Type B pancreatic cell (in vitro differentiated cells): ENCODE measurements at regions not wholly inside any gene's neighbourhood (a gene's known extent, or its start where the extent isn't known, plus 50 kb on each side); places are given as distances from the start of the nearest gene placed in this dataset.

ENCODE experiments used
- DNase-seq: peaks from one replicate; pipeline ENCODE4 v3.0.0; 2021; ENCODE audit warnings: mixed read lengths; ENCODE audit not compliant: unreplicated experiment; ENCODE audit errors: extremely low spot score
- H3K27ac Mint-ChIP-seq: 2 replicates; pipeline ENCODE4 v1.8.0; 2021; ENCODE audit warnings: mild to moderate bottlenecking, mixed read lengths
- H3K27me3 Mint-ChIP-seq: 2 replicates; pipeline ENCODE4 v1.8.0; 2021; ENCODE audit warnings: mixed read lengths
- H3K36me3 Mint-ChIP-seq: 2 replicates; pipeline ENCODE4 v1.8.0; 2021; ENCODE audit warnings: mixed read lengths
- H3K4me1 Mint-ChIP-seq: one replicate; pipeline ENCODE4 v1.8.0; 2021; ENCODE audit warnings: mixed read lengths; ENCODE audit not compliant: unreplicated experiment
- H3K4me3 Mint-ChIP-seq: 2 replicates; pipeline ENCODE4 v1.8.0; 2021; ENCODE audit warnings: mild to moderate bottlenecking, mixed read lengths
- H3K9me3 Mint-ChIP-seq: 2 replicates; pipeline ENCODE4 v1.8.0; 2021; ENCODE audit warnings: mixed read lengths
- TF ChIP-seq, protein P1 (sequence below): fragments of 200-600 bp; sonication (generic); conservative IDR thresholded peaks from 2 replicates; pipeline ENCODE4 v1.5.0; 2021; ENCODE audit warnings: antibody characterized with exemption, mild to moderate bottlenecking

DNA sequence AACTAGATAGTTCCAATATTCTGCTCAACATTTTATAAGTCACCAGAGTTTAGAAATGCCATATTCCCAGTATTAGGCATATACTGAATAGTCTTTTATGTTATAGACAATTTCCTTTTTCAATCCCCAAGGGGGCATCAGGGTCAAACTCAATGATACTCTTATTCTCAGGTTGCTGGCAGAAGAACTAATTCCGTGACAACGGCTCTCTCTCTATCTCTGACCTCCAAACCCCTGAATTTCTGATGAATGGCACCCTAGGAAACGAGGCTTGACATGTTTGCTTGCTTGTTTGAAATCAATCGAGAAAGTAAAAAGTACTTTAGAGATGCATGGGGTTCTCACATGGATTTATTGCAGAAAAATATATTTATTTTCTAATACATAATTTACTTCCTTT is 160.1 kb downstream of the CASP12 start:
- Mint-ChIP-seq H3K4me1 (no peaks in the 10 kb centered on the region), H3K27ac (no peak overlapping the region), H3K36me3 (no peaks in the 10 kb centered on the region), H3K9me3 (peaks cover 11% of the 10 kb centered on the region), H3K27me3 (no peaks in the 10 kb centered on the region), H3K4me3 (no peak overlapping the region)
- TF ChIP-seq, protein P1, sequence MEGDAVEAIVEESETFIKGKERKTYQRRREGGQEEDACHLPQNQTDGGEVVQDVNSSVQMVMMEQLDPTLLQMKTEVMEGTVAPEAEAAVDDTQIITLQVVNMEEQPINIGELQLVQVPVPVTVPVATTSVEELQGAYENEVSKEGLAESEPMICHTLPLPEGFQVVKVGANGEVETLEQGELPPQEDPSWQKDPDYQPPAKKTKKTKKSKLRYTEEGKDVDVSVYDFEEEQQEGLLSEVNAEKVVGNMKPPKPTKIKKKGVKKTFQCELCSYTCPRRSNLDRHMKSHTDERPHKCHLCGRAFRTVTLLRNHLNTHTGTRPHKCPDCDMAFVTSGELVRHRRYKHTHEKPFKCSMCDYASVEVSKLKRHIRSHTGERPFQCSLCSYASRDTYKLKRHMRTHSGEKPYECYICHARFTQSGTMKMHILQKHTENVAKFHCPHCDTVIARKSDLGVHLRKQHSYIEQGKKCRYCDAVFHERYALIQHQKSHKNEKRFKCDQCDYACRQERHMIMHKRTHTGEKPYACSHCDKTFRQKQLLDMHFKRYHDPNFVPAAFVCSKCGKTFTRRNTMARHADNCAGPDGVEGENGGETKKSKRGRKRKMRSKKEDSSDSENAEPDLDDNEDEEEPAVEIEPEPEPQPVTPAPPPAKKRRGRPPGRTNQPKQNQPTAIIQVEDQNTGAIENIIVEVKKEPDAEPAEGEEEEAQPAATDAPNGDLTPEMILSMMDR: no peak
- DNase-seq: no peak

GRCh38 chr11:104736502-104736901 is 161.8 kb downstream of the CASP12 start:
- Mint-ChIP-seq H3K4me3 (no peak overlapping the region), H3K9me3 (peaks cover 11% of the 10 kb centered on the region), H3K4me1 (no peaks in the 10 kb centered on the region), H3K27ac (no peak overlapping the region), H3K27me3 (no peaks in the 10 kb centered on the region), H3K36me3 (no peaks in the 10 kb centered on the region)
- no peak for DNase-seq
- TF ChIP-seq, protein P1: no peak

GRCh38 chr11:104734998-104735397 is 163.3 kb downstream of the CASP12 start:
- H3K4me1 Mint-ChIP-seq: no peaks in the 10 kb centered on the region
- no peaks in the 10 kb centered on the region for H3K27me3 Mint-ChIP-seq
- H3K36me3 Mint-ChIP-seq: no peaks in the 10 kb centered on the region
- no peak overlapping the region for H3K4me3 Mint-ChIP-seq
- TF ChIP-seq, protein P1: no peak
- H3K9me3 Mint-ChIP-seq: peaks cover 11% of the 10 kb centered on the region
- H3K27ac Mint-ChIP-seq: no peak overlapping the region
- DNase-seq: no peak

- no peaks in the 10 kb centered on the region for H3K9me3 Mint-ChIP-seq
- TF ChIP-seq, protein P1: no peak
- no peak overlapping the region for H3K27ac Mint-ChIP-seq
- no peak overlapping the region for H3K4me3 Mint-ChIP-seq
- DNase-seq: no peak
- no peaks in the 10 kb centered on the region for H3K36me3 Mint-ChIP-seq
- H3K27me3 Mint-ChIP-seq: no peaks in the 10 kb centered on the region
- no peaks in the 10 kb centered on the region for H3K4me1 Mint-ChIP-seq
These were observed 166.4 kb downstream of the CASP12 start for GRCh38 chr11:104731890-104732289.

GRCh38 chr11:104728927-104729326 is 169.3 kb downstream of the CASP12 start:
- TF ChIP-seq, protein P1: no peak
- Mint-ChIP-seq H3K27ac (no peak overlapping the region), H3K27me3 (no peaks in the 10 kb centered on the region), H3K36me3 (no peaks in the 10 kb centered on the region), H3K4me3 (no peak overlapping the region), H3K9me3 (no peaks in the 10 kb centered on the region), H3K4me1 (no peaks in the 10 kb centered on the region)
- DNase-seq: no peak

GRCh38 chr11:104727768-104728167 is 170.5 kb downstream of the CASP12 start:
- no peak overlapping the region for H3K4me3 Mint-ChIP-seq
- H3K36me3 Mint-ChIP-seq: no peaks in the 10 kb centered on the region
- TF ChIP-seq, protein P1: no peak

More at GRCh38 chr11:104727768-104728167, 170.5 kb downstream of the CASP12 start:
- no peaks in the 10 kb centered on the region for H3K9me3 Mint-ChIP-seq
- H3K4me1 Mint-ChIP-seq: no peaks in the 10 kb centered on the region
- H3K27ac Mint-ChIP-seq: no peak overlapping the region
- no peak for DNase-seq
- no peaks in the 10 kb centered on the region for H3K27me3 Mint-ChIP-seq
